Stimulated activated CD8-positive, alpha-beta memory T cell treated with anti-CD3 and anti-CD28 coated beads, Interleukin-12 subunit alpha, Interleukin-12 subunit beta, amount 100 ng/mL, for 4 hours (primary cell): ENCODE measurements at regions not wholly inside any gene's neighbourhood (a gene's known extent, or its start where the extent isn't known, plus 50 kb on each side); places are given as distances from the start of the nearest gene placed in this dataset.

Experiments
- DNase-seq: peaks from one replicate; pipeline ENCODE4 v3.0.0-alpha.2; 2020; ENCODE audit warnings: low read depth

- no peak for DNase-seq
These were observed 91.1 kb upstream of the WSCD2 start for GRCh38 chr12:108037960-108038359.

GRCh38 chr12:108039794-108040193 is 89.3 kb upstream of the WSCD2 start:
- no peak for DNase-seq

- DNase-seq, result no peak
These were observed 88.1 kb upstream of the WSCD2 start for GRCh38 chr12:108040947-108041346.

- DNase-seq, result no peak
These were observed 85.8 kb upstream of the WSCD2 start for GRCh38 chr12:108043286-108043685.

- no peak for DNase-seq
These were observed 85.1 kb upstream of the WSCD2 start for GRCh38 chr12:108043750-108044533.

- DNase-seq, result no peak
These were observed 83.0 kb upstream of the WSCD2 start for GRCh38 chr12:108046135-108046534.

- DNase-seq, result no peak
These were observed 82.4 kb upstream of the WSCD2 start for GRCh38 chr12:108046650-108047049.

GRCh38 chr12:108047071-108047550 is 82.0 kb upstream of the WSCD2 start:
- no peak for DNase-seq

- no peak for DNase-seq
These were observed 80.4 kb upstream of the WSCD2 start for GRCh38 chr12:108048686-108049085.

GRCh38 chr12:108050696-108051095 is 78.4 kb upstream of the WSCD2 start:
- no peak for DNase-seq

GRCh38 chr12:108052260-108052659 is 76.8 kb upstream of the WSCD2 start:
- DNase-seq, result no peak

GRCh38 chr12:108053512-108053911 is 75.6 kb upstream of the WSCD2 start:
- DNase-seq, result no peak

GRCh38 chr12:108054496-108054895 is 74.6 kb upstream of the WSCD2 start:
- no peak for DNase-seq

- no peak for DNase-seq
These were observed 73.9 kb upstream of the WSCD2 start for GRCh38 chr12:108055141-108055540.

- no peak for DNase-seq
These were observed 69.0 kb upstream of the WSCD2 start for GRCh38 chr12:108060067-108060466.

- no peak for DNase-seq
These were observed 68.2 kb upstream of the WSCD2 start for GRCh38 chr12:108060903-108061302.

GRCh38 chr12:108063192-108063591 is 65.9 kb upstream of the WSCD2 start:
- no peak for DNase-seq

- DNase-seq, result no peak
These were observed 64.0 kb upstream of the WSCD2 start for GRCh38 chr12:108065069-108065468.

- no peak for DNase-seq
These were observed 62.2 kb upstream of the WSCD2 start for GRCh38 chr12:108066583-108067577.

- no peak for DNase-seq
These were observed 59.4 kb upstream of the WSCD2 start for GRCh38 chr12:108069651-108070165.

- no peak for DNase-seq
These were observed 53.5 kb upstream of the WSCD2 start for GRCh38 chr12:108075561-108075960.

- DNase-seq, result no peak
These were observed 52.5 kb upstream of the WSCD2 start for GRCh38 chr12:108076556-108076955.

- DNase-seq, result no peak
These were observed 50.7 kb upstream of the WSCD2 start for GRCh38 chr12:108078428-108078827.
